ENCODE measurements at regions not wholly inside any gene's neighbourhood (a gene's known extent, or its start where the extent isn't known, plus 50 kb on each side); places are given as distances from the start of the nearest gene placed in this dataset.

DNA sequence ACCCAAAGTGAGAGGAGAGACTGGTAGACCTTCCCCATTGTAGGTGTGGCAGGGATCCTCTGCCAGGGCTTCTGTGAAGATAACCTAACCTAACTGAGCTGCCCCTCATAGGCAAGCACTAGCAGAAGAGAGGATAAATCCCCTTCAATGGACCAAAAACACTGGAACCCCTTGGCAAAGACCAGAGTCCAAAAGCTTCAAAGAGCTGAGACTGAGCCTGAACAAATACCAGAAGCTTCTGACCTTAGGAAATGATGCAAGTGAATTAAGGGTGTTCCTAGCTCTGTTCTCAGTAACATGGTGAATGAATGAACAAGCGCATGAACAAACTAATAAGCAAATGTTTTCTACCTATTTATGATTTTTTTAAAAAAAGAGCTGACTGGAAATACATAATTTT, 123.2 kb downstream of the RRAGC start:
- CTCF ChIA-PET: no interaction called here

More for the DNA sequence above, 123.2 kb downstream of the RRAGC start:
- no peak for DNase-seq (ENCODE audit: low read depth, low spot score)
- no peaks in the 10 kb centered on the region for H4K20me1 ChIP-seq (ENCODE audit: insufficient read depth)
- no peaks in the 10 kb centered on the region for H3K79me2 ChIP-seq (ENCODE audit: insufficient read depth, low read length)
- no TSS peak for BruUV-seq (replicated peaks)
- no peaks in the 10 kb centered on the region for H3K9me3 ChIP-seq (ENCODE audit: control insufficient read depth in 1 of 2, insufficient read depth in 1 of 2, low read depth in 1 of 2, low read length in 2 of 2)
- H3K36me3 ChIP-seq (ENCODE audit: control insufficient read depth in 1 of 2, insufficient read depth in 2 of 2, low read length in 2 of 2): no peaks in the 10 kb centered on the region
- no peak overlapping the region for H3K4me2 ChIP-seq (ENCODE audit: low read length)
- no peak overlapping the region for H2AFZ ChIP-seq (ENCODE audit: low read depth, low read length, poor library complexity, severe bottlenecking)
- TF ChIP-seq ELF1 (IDR thresholded peaks at IDR 0.05; ENCODE audit: borderline replicate concordance, low read depth): no peak
- no peak for TF ChIP-seq YY1 (IDR thresholded peaks at IDR 0.05; ENCODE audit: extremely low read depth, insufficient replicate concordance, low read depth, low read length)
- no peak for TF ChIP-seq SRF (IDR thresholded peaks at IDR 0.05; ENCODE audit: low read depth)
- no peak for TF ChIP-seq EZH2 (IDR thresholded peaks at IDR 0.05)
- TF ChIP-seq EZH2phosphoT487 (IDR thresholded peaks at IDR 0.05; ENCODE audit: borderline replicate concordance): no peak
- TF ChIP-seq POLR2AphosphoS5 (IDR thresholded peaks at IDR 0.05; ENCODE audit: low read depth, low read length): no peak
- TF ChIP-seq ZNF274 (IDR thresholded peaks at IDR 0.05; ENCODE audit: low read depth, low read length): no peak
- no peak for TF ChIP-seq POLR2A (IDR thresholded peaks at IDR 0.05; ENCODE audit: borderline replicate concordance, extremely low read depth, insufficient read depth, insufficient read length)
- no peak for TF ChIP-seq CBX3 (IDR thresholded peaks at IDR 0.05; ENCODE audit: low read depth)
- TF ChIP-seq, protein P1, sequence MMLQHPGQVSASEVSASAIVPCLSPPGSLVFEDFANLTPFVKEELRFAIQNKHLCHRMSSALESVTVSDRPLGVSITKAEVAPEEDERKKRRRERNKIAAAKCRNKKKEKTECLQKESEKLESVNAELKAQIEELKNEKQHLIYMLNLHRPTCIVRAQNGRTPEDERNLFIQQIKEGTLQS (IDR thresholded peaks at IDR 0.05): no peak
- no peak for TF ChIP-seq TCF7L2 (IDR thresholded peaks at IDR 0.05; ENCODE audit: borderline replicate concordance, extremely low read depth, insufficient read depth, insufficient read length)
- TF ChIP-seq, protein P2, sequence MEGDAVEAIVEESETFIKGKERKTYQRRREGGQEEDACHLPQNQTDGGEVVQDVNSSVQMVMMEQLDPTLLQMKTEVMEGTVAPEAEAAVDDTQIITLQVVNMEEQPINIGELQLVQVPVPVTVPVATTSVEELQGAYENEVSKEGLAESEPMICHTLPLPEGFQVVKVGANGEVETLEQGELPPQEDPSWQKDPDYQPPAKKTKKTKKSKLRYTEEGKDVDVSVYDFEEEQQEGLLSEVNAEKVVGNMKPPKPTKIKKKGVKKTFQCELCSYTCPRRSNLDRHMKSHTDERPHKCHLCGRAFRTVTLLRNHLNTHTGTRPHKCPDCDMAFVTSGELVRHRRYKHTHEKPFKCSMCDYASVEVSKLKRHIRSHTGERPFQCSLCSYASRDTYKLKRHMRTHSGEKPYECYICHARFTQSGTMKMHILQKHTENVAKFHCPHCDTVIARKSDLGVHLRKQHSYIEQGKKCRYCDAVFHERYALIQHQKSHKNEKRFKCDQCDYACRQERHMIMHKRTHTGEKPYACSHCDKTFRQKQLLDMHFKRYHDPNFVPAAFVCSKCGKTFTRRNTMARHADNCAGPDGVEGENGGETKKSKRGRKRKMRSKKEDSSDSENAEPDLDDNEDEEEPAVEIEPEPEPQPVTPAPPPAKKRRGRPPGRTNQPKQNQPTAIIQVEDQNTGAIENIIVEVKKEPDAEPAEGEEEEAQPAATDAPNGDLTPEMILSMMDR (IDR thresholded peaks at IDR 0.05 in 2 of 3, conservative IDR thresholded peaks at IDR 0.05 in 1 of 3; ENCODE audit: borderline replicate concordance in 1 of 3, insufficient read depth in 1 of 3, low read depth in 2 of 3, low read length in 2 of 3): no peak
- no peak for TF ChIP-seq EGR1 (IDR thresholded peaks at IDR 0.05; ENCODE audit: low read depth)
- TF ChIP-seq JUND (IDR thresholded peaks at IDR 0.05): no peak
- TF ChIP-seq, protein P3, sequence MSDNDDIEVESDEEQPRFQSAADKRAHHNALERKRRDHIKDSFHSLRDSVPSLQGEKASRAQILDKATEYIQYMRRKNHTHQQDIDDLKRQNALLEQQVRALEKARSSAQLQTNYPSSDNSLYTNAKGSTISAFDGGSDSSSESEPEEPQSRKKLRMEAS (IDR thresholded peaks at IDR 0.05): no peak
- TF ChIP-seq SIN3A (IDR thresholded peaks at IDR 0.05; ENCODE audit: low read depth): no peak
- no peak for TF ChIP-seq RAD21 (IDR thresholded peaks at IDR 0.05; ENCODE audit: low read depth)
- TF ChIP-seq, protein P4, sequence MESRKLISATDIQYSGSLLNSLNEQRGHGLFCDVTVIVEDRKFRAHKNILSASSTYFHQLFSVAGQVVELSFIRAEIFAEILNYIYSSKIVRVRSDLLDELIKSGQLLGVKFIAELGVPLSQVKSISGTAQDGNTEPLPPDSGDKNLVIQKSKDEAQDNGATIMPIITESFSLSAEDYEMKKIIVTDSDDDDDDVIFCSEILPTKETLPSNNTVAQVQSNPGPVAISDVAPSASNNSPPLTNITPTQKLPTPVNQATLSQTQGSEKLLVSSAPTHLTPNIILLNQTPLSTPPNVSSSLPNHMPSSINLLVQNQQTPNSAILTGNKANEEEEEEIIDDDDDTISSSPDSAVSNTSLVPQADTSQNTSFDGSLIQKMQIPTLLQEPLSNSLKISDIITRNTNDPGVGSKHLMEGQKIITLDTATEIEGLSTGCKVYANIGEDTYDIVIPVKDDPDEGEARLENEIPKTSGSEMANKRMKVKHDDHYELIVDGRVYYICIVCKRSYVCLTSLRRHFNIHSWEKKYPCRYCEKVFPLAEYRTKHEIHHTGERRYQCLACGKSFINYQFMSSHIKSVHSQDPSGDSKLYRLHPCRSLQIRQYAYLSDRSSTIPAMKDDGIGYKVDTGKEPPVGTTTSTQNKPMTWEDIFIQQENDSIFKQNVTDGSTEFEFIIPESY (IDR thresholded peaks at IDR 0.05; ENCODE audit: extremely low read depth, insufficient replicate concordance, low read length): no peak
- no peaks in the 10 kb centered on the region for H3K4me1 ChIP-seq (ENCODE audit: control insufficient read depth in 1 of 2, insufficient read depth in 2 of 2, low read length in 2 of 2)
- H3K9ac ChIP-seq (ENCODE audit: low read length): no peak overlapping the region
- intact Hi-C loops (cut with micrococcal nuclease): no loop called here
- H3K27ac ChIP-seq (ENCODE audit: low read depth, low read length): no peak overlapping the region
- RAD21 ChIA-PET (ENCODE audit: low non-redundant PET in 1 of 2, low total read pairs in 2 of 2, uncharacterized antibody in 2 of 2, unreplicated experiment in 2 of 2): no interaction called here
- no peak for ATAC-seq
- H3K27me3 ChIP-seq (ENCODE audit: insufficient read depth, low read length): peaks cover 24% of the 10 kb centered on the region
- no peaks in the 10 kb centered on the region for H3K9me2 ChIP-seq (ENCODE audit: insufficient read depth)
- POLR2A ChIA-PET: no interaction called here
- H3K4me3 ChIP-seq (replicated peaks in 1 of 2; ENCODE audit: low read depth in 1 of 2, low read length in 2 of 2): no peak overlapping the region
